ENCODE measurements at regions not wholly inside any gene's neighbourhood (a gene's known extent, or its start where the extent isn't known, plus 50 kb on each side); places are given as distances from the start of the nearest gene placed in this dataset.

GRCh38 chr6:125370343-125370742 is 68.6 kb upstream of the HDDC2 start:
- Histone ChIP-seq H3K4me3 (no peak overlapping the region), H3K4me2 (ENCODE audit: insufficient read depth, low read length) (no peak overlapping the region), H3K79me2 (ENCODE audit: control insufficient read depth, insufficient read depth, low read length) (no peaks in the 10 kb centered on the region), H3K27ac (ENCODE audit: extremely low read depth, low read depth, low read length) (no peak overlapping the region), H3K9me1 (ENCODE audit: control insufficient read depth, insufficient read depth, low read length) (no peaks in the 10 kb centered on the region), H3K9me3 (replicated peaks; ENCODE audit: control insufficient read depth, insufficient read depth, low read depth, low read length) (no peaks in the 10 kb centered on the region), H3K36me3 (ENCODE audit: control insufficient read depth, insufficient read depth, low read length) (no peaks in the 10 kb centered on the region), H4K20me1 (replicated peaks; ENCODE audit: control insufficient read depth, insufficient read depth, low read length) (no peaks in the 10 kb centered on the region), H3K4me1 (replicated peaks in 1 of 2; ENCODE audit: control insufficient read depth in 2 of 2, insufficient read depth in 2 of 2, low read length in 2 of 2) (no peaks in the 10 kb centered on the region), H3K9ac (ENCODE audit: insufficient read depth in 1 of 2, low read depth in 2 of 2, low read length in 2 of 2) (no peak overlapping the region), H3K27me3 (ENCODE audit: control insufficient read depth in 2 of 2, insufficient read depth in 2 of 2, low read length in 2 of 2) (peaks cover 0 to 4% of the 10 kb centered on the region in 2 experiments; a peak in 3 of 5 replicates), H2AFZ (ENCODE audit: low read depth, low read length) (no peak overlapping the region)
- intact Hi-C loops (cut with micrococcal nuclease): no loop called here
- FAIRE-seq (no peak), DNase-seq (ENCODE audit: extremely low read depth in 1 of 4, low spot score in 3 of 4) (no peak), ATAC-seq (no peak)
- ChIA-PET CTCF (ENCODE audit: low intra/inter-chr PET ratio) (no interaction called here), POLR2A (interaction anchor here (0.5 to 1.3 kb wide), 2 partner anchors 14 to 612 kb away, joined by 3 read pairs; no protein-coding TSS in a partner anchor)
- BruUV-seq (replicated peaks): no TSS peak
- in situ Hi-C loops (cut with MboI): no loop called here
- TF ChIP-seq GMEB1 (CRISPR knock-in tag; IDR thresholded peaks at IDR 0.05) (no peak), EP400 (IDR thresholded peaks at IDR 0.05) (no peak), NUFIP1 (IDR thresholded peaks at IDR 0.05; ENCODE audit: partially characterized antibody) (no peak), ZNF785 (CRISPR knock-in tag; IDR thresholded peaks at IDR 0.05) (no peak), TEAD4 (IDR thresholded peaks at IDR 0.05; ENCODE audit: low read length) (no peak), TEAD4 (CRISPR knock-in tag; IDR thresholded peaks at IDR 0.05; ENCODE audit: borderline replicate concordance) (no peak), ZNF174 (CRISPR knock-in tag; IDR thresholded peaks at IDR 0.05) (no peak), SMARCA5 (IDR thresholded peaks at IDR 0.05) (no peak)
- TF ChIP-seq, protein P1, sequence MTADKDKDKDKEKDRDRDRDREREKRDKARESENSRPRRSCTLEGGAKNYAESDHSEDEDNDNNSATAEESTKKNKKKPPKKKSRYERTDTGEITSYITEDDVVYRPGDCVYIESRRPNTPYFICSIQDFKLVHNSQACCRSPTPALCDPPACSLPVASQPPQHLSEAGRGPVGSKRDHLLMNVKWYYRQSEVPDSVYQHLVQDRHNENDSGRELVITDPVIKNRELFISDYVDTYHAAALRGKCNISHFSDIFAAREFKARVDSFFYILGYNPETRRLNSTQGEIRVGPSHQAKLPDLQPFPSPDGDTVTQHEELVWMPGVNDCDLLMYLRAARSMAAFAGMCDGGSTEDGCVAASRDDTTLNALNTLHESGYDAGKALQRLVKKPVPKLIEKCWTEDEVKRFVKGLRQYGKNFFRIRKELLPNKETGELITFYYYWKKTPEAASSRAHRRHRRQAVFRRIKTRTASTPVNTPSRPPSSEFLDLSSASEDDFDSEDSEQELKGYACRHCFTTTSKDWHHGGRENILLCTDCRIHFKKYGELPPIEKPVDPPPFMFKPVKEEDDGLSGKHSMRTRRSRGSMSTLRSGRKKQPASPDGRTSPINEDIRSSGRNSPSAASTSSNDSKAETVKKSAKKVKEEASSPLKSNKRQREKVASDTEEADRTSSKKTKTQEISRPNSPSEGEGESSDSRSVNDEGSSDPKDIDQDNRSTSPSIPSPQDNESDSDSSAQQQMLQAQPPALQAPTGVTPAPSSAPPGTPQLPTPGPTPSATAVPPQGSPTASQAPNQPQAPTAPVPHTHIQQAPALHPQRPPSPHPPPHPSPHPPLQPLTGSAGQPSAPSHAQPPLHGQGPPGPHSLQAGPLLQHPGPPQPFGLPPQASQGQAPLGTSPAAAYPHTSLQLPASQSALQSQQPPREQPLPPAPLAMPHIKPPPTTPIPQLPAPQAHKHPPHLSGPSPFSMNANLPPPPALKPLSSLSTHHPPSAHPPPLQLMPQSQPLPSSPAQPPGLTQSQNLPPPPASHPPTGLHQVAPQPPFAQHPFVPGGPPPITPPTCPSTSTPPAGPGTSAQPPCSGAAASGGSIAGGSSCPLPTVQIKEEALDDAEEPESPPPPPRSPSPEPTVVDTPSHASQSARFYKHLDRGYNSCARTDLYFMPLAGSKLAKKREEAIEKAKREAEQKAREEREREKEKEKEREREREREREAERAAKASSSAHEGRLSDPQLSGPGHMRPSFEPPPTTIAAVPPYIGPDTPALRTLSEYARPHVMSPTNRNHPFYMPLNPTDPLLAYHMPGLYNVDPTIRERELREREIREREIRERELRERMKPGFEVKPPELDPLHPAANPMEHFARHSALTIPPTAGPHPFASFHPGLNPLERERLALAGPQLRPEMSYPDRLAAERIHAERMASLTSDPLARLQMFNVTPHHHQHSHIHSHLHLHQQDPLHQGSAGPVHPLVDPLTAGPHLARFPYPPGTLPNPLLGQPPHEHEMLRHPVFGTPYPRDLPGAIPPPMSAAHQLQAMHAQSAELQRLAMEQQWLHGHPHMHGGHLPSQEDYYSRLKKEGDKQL (CRISPR knock-in tag; IDR thresholded peaks at IDR 0.05; ENCODE audit: borderline replicate concordance): no peak
- 2% methylated on average over 8 of the region's 8 CpGs for WGBS (ENCODE audit: insufficient coverage, low coverage, missing lambda C conversion rate)
